ENCODE measurements at regions not wholly inside any gene's neighbourhood (a gene's known extent, or its start where the extent isn't known, plus 50 kb on each side); places are given as distances from the start of the nearest gene placed in this dataset.
"Not testable (repeated sequence)": the region's sequence is repeated elsewhere in the genome, so short reads cannot be mapped to it uniquely, and the experiment has no call there.

DNA sequence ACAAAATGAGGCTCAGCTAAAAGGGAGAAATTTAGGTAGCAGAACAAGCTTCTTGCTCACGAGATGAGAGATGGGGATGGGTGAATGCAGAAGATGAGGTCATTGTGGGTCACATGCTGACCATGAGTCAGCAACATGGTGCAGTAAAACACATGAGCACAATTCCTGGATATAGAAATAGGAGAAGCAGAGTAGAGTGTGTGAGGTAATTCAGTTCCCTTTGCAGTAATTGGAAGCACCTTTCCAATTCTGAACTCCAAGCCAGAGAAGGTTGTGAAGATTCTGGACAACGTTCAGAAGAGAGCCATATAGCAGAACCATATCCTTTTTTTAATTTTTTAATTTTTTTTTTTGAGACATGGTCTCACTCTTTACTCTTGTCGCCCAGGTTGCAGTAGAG, 62.0 kb upstream of the LMNTD1 start:
- ATAC-seq: no peak
- no peak for DNase-seq (ENCODE audit: missing footprints)
- intact Hi-C loops (cut with DNase I): no loop called here

DNA sequence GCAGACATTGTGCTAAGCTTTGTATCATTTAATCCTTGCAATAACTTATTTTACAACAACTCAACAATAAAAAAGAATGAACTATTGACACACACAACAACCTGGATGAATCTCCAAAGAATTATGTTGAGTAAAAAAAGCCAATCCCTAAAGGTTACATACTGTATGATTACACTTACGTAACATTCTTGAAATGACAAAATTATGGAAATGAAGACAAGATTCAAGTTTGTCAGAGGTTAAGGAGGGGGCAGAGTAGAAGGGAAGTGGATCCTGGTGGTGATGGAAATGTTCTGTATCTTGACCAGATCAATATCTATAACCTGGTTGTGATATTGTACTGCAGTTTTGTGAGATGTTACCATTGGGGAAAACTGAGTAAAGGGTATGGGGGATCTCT, 63.2 kb upstream of the LMNTD1 start:
- intact Hi-C loops (cut with DNase I): no loop called here
- no peak for DNase-seq (ENCODE audit: missing footprints)
- ATAC-seq: no peak

DNA sequence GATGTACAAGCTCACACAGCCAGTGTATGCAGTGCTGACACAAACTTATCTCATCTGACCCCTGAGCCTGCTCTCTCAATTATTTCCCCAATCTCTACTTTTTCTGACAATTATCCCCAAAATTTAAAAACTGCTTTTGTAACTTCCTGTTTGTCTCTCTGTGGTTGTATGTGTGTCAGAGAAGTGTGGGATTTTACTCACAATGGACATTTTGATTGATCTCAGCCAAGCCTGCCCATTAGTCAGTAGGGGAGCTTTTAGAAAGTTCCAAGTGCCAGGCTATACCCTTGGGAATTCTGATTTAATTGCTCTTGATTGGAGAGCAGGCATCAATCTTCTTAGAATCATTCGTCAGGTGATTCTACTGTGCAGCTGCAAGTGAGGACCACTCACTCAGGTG, 64.9 kb upstream of the LMNTD1 start:
- no peak for DNase-seq (ENCODE audit: missing footprints)
- ATAC-seq: no peak
- intact Hi-C loops (cut with DNase I): no loop called here

DNA sequence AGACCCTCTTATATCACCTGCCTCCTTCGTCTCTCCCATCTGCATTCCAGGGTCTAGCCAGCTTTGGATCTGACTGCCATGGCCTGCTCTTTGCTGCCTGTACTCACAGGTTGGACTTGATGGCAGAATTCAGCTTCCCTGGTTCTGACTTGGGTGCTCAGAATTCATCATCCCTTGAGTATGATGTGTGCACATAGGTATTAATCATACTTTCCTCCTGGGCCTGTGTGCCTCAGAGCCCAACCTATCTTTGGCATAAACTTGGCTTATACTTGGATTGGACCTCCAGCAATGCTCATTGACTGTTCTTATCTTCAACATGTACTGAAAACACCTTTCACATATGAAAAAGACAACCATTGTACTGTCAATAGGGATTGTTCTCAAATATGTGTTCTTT, 70.7 kb upstream of the LMNTD1 start:
- ATAC-seq: no peak
- intact Hi-C loops (cut with DNase I): no loop called here

DNA sequence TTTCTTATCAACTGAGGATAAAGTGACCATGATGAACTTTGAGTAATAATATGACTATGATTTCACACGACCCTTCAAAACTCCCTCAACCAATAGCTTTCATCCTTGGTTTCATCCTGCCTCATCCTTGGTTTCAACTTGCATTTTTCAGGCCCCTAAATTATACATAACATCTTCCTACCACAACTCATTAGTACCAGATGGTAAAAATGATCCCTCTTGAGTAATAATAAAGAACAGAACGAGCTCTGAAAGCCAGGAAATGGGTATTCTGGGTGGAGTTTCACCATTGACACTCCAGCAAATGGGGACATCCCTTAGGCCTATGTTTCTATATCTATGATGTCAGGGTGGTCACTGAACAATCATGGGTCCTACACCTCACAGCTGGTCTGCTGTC, 72.1 kb upstream of the LMNTD1 start:
- no peak for DNase-seq (ENCODE audit: missing footprints)
- no peak for ATAC-seq
- intact Hi-C loops (cut with DNase I): no loop called here

More for the DNA sequence above, 70.7 kb upstream of the LMNTD1 start:
- DNase-seq (ENCODE audit: missing footprints): no peak

DNA sequence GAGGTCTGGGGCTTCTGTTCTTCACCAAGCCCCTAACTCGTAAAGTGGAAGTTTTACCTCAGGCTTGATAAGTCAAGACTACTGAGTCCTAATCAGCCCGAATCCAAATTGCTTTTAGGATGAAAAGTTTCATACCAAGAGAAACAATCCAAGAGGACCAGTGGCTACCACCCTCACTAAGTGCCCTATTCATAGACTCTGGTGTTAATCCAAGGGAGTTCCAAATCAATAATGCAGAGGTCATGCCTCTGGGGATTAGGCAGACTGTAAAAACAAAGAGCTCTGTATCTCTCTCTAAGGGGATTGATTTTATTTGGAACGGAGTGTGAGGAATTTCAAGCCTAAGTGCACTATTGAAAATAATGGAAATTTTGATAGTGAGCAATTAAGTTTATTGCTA, 76.3 kb upstream of the LMNTD1 start:
- DNase-seq (ENCODE audit: missing footprints) (no peak), ATAC-seq (no peak)
- intact Hi-C loops (cut with DNase I): no loop called here

DNA sequence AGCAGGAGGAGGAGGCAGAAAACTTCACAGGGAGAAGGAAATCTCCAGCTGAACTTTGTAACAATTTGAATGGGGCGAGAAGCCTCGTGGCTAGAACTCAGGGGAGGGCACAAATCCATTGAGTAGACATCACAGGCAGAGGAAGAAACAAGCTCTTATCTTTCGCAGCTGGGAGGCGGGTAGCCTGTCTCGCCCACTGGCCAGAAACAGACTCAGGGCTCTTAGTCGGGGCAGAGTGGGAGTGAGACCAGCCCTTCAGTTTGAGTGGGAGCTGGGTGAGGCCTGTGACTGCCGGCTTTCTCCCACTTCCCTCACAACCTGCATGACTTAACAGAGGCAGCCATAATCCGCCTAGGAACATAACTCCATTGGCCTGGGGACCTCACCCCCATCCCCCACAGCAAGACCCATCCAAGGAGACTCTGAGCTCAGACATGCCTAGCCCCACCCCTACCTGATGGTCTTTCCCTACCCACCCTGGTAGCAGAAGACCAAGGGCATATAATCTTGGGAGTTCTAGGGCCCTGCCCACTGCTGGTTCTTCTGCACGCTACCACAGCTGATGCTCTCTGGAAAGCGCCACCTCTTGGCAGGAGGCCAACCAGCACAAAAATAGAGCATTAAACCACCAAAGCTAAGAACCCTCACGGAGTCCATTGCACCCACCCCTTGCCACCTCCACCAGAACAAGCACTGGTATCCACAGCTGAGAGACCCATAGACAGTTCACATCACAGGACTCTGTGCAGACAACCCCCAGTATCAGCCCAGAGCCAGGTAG, 77.8 kb upstream of the LMNTD1 start:
- intact Hi-C loops (cut with DNase I); ATAC-seq; DNase-seq (ENCODE audit: missing footprints): not testable (repeated sequence)

DNA sequence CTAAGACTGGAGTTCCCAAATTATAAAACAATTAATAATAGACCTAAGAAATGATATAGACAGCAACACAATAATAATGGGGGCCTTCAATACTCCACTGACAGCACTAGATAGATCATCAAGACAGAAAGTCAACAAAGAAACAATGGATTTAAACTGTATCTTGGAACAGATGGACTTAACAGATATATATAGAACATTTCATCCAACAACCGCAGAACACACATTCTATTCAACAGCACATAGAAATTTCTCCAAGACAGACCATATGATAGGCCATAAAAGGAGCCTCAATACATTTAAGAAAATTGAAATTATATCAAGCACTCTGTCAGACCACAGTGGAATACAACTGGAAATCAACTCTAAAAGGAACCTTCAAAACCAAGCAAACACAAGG, 80.1 kb upstream of the LMNTD1 start:
- intact Hi-C loops (cut with DNase I); DNase-seq (ENCODE audit: missing footprints); ATAC-seq: not testable (repeated sequence)

DNA sequence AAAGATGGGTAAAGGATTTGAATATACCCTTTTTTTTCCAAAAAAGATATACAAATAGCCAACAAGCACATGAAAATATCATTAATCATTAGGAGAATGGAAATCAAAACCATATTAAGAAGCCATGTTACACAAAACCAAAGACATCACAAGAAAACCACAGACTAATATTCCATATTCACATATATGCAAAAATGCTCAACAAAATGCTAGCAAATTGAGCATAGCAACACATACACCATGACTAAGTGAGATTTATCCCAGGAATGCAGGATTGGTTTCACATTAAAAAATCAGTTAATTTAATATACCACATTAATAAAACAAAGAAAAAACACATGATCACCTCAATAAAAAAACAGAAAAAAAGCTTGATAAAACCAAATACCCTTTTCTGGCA, 84.7 kb upstream of the LMNTD1 start:
- ATAC-seq (no peak), DNase-seq (ENCODE audit: missing footprints) (no peak)
- intact Hi-C loops (cut with DNase I): no loop called here

DNA sequence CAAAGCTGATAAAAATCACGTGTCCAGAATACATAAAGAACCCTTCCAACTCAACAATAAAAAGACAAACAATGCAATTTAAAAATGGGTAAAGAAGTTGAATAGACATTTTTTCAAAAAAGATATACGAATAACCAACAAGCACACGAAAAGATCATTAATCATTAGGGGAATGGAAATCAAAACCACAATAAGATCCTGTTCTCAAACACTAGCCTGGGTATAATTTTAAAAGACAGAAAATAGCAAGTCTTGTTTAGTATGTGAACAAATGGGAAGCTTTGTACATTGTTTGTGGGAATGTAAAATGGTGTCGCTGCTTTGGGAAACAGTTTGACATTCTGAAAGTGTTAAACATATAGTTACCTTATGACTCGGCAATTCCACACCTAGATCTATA, 86.3 kb upstream of the LMNTD1 start:
- no peak for DNase-seq (ENCODE audit: missing footprints)
- ATAC-seq: no peak
- intact Hi-C loops (cut with DNase I): no loop called here

DNA sequence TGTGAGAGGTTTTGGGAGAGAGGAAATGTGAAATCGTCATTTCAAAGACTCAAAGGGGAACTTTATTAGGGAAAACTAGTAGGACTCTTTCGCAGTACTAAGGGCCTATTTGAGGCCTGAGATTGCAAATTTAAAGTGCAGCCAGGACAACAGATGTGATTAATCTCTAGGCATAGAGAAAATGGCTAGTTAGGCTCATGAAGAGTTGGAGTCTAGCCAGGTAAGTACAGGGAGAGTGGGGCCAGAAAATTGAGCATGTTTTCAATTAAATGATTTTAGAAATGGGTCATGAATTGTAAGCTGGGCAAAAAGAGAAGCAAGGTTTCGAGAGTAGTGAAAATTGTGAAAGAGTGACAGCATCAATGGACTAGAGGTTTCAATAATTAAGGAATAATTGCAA, 91.9 kb upstream of the LMNTD1 start:
- ATAC-seq: peak; percentile 44
- intact Hi-C loops (cut with DNase I): no loop called here
- DNase-seq (ENCODE audit: missing footprints): no peak

DNA sequence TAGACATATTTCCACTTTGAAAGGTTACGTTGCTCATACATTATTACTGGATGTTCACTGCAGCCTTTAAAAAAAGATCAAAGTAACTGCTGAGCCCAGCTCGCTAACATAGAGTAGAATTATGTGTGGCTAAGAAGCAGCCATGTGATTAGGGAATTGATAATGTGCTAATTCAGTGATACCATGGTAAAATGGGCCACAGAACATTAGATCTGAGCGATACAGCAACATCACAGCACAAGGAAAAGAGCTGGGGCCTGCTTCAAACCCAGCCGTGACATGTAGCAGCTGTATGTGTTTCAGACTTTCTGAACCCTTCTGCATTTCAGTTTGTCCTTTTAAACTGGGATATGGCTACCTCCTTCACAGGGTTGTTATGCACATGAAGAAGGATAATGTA, 92.3 kb upstream of the LMNTD1 start:
- ATAC-seq: no peak
- DNase-seq (ENCODE audit: missing footprints): no peak
- intact Hi-C loops (cut with DNase I): no loop called here

DNA sequence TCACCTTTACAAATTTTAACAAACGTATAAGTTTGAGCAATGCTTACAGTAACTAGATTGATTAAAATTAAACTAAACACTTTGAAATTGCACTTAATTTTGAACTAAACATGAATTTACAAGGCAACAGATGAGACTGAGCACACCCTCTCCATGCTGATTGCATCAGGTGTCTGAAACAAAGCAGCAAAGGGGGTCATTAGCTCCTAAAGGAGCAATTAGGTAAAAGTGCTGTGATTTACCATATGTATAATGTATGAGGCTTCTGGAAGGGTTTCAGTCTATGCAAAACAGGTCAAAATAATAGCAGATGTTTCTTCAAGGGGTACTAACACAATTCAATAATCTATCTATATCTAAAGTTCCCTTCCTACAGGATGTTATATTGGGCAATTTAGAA, 98.8 kb upstream of the LMNTD1 start:
- ATAC-seq (no peak), DNase-seq (ENCODE audit: missing footprints) (no peak)
- intact Hi-C loops (cut with DNase I): no loop called here

DNA sequence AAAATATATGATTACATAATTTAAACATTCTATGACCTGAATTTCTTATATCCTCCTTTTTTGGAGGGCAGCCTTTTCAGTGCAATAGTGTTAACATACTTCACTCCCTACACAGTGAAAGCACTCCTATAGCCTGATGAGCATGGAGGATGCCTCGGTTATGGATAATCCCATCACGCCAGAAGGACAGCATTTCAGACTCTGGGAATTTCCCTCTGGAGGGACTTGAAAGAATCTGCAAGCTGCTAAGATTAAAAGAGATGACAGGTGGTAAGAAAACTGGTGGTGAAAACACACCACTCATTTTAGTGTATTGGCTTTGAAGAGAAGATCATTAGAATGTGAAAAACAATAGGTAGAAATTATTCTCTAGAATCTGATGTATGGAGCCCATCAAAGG, 99.3 kb upstream of the LMNTD1 start:
- no peak for ATAC-seq
- DNase-seq (ENCODE audit: missing footprints): no peak
- intact Hi-C loops (cut with DNase I): no loop called here

DNA sequence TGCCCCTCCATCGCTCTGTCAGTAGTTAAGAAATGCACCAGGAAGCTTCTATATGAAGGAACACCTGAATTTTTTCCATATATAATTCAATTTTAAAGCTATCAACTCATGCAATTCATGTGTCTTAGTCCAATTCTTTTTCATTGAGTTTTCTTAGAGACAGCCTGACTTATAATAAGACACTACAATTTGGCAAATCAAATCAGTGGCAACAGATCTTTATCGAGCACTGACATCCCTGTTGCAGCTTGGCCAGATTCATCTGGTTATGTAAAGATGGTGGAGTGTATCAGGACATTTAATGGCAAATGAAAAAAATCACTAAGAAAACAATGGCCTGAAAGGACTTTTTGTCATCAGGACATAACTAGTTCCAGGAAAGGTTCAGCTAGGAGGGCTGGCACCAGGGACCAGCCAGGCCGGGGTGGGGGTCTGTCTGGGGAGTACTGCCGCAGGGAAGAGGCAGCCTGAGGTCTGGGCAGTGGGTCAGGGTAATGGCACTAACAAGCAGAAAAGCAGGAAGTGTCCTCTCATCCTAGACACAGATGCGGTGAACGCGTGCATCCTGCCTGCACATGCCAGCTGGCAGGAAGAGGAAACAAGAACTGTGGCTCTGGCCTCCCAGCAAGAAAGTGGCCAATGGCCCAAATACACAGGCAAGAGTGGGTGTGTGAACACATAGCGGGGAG, 100.5 kb upstream of the LMNTD1 start:
- ATAC-seq (no peak), DNase-seq (ENCODE audit: missing footprints) (no peak)
- intact Hi-C loops (cut with DNase I): no loop called here

DNA sequence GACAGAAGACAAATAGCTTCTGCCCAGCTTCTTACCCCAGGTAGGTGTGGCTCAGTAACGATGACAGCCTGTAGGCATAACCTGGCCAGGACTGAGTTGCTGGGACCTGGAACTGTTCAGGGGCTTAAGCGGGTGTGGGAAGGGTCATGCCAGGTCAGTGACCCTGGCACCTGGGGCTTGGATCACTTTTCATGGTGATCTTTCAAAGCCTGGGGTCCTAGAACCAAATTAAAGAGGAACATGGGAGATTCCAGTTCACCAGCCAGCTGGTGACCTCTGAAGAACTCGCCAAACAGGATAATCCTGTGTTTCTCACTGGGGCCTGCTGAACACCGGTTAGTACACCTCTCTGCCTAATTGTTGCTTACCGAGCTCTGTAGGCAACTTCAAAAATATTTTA, 102.6 kb upstream of the LMNTD1 start:
- ATAC-seq: no peak
- DNase-seq (ENCODE audit: missing footprints): no peak
- intact Hi-C loops (cut with DNase I): no loop called here

DNA sequence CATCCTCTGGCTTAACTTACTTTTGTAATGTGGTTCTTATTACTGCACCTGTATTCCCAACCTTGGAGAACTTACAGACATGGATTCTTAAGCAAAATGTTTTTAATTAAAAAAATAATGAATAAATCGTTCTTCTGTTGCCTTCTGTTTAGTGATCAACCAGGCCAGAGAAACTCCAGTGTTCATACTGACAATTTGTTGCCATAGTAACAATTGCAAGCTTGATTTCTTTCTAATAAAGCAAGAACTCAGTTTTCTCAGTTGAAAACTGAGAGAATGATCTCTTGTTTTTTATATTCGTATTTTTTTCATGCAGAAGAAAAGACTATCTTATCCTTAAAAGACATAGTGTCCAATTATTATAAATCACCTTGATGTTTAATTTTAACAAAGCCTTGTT, 106.5 kb upstream of the LMNTD1 start:
- no peak for DNase-seq (ENCODE audit: missing footprints)
- intact Hi-C loops (cut with DNase I): no loop called here
- no peak for ATAC-seq

DNA sequence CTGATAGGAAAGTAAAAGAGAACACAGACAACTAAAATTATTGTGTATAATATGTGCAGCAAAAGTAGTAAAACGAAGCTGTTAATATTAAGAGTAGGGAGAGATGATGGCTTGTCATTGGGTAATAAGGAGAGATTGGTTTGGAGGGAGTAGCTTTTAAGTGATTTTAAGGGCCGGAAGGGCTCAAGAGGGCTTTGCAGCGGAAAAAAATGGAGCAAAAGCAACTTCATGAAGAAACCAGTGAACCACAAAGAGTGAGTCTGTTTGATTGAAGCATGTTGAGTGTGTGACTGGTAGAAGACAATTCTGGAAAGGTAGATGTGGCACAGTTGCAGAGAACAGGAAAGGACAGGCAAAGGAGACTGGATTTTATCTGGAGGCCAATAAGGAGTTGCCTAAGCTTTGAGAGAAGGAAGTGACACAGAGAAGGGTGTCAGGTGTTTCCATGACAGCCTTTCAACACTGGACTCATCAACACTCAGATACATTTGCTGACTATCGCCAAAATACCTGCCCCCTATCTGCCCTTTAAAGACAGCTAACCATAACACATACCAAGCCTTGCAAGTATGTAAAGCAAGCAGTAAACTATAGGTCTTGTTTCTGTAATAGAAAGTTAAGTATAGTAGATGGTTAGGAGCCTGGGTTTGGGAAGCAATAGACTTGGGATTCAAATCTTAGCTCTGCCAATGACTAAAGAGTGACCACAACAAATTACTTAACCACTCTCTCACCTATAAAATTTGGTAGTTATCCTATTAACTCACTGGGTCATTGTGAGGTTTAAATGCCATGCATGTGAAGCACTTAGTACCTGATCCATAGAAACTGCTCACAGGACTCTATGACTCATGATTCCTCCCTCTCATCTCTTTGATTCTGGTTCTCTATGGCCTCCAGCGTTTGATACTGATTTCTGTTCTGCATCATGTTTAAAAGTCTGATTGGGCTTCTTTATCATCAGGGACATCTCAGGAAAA, 117.3 kb upstream of the LMNTD1 start:
- no peak for ATAC-seq
- DNase-seq (ENCODE audit: missing footprints): no peak
- intact Hi-C loops (cut with DNase I): no loop called here

DNA sequence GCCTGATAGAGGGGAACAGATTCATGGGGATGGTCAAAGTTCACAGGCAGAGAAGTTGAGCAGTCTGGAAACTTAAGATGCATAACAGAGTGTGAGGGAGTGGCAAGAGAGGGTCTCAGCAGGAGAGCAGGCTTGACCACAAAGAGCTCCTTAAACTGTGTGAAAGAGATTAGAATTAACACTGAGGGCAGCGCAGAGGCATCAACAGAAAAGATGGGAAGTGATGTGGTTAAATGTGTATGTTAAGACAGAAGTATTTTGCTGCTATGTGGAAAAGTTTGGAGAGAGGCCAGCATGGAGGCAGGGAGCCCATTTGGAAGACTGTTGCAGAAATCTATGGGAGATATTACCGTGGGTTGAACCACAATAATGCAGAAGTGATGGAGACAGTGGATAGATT, 122.7 kb upstream of the LMNTD1 start:
- DNase-seq (ENCODE audit: missing footprints) (no peak), ATAC-seq (no peak)
- intact Hi-C loops (cut with DNase I): loop anchor here (5.0 kb wide), 1 partner anchor 351 kb away; no protein-coding TSS in a partner anchor
